SH-SY5Y (cell line): ENCODE measurements at regions not wholly inside any gene's neighbourhood (a gene's known extent, or its start where the extent isn't known, plus 50 kb on each side); places are given as distances from the start of the nearest gene placed in this dataset.

ENCODE experiments used
- GATA2 ChIP-seq: IDR thresholded peaks from 2 replicates; pipeline ENCODE4 v1.6.1; 2011; ENCODE audit warnings: mild to moderate bottlenecking, low read depth, low read length
- GATA3 ChIP-seq: IDR thresholded peaks from 2 replicates; pipeline ENCODE4 v1.6.1; 2011; ENCODE audit warnings: low read depth, mild to moderate bottlenecking, low read length, moderate library complexity

DNA sequence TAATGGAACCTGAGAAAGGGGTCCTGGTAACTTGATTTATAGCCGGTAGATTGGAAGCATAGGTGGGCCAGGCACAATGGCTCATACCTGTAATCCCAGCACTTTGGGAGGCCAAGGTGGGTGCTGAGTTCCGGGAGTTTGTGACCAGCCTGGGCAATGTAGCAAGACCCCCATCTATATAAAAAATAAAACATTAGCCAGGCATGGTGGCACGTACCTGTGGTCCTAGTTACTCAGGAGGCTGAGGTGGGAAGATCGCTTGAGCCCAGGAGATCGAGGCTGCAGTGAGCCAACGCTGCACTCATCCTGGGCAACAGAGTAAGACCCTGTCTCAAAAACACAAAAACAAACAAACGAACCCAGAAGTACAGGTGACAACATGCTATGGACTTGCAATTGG is 76.5 kb downstream of the ZNF281 start:
- TF ChIP-seq GATA3 (no peak), GATA2 (no peak)

DNA sequence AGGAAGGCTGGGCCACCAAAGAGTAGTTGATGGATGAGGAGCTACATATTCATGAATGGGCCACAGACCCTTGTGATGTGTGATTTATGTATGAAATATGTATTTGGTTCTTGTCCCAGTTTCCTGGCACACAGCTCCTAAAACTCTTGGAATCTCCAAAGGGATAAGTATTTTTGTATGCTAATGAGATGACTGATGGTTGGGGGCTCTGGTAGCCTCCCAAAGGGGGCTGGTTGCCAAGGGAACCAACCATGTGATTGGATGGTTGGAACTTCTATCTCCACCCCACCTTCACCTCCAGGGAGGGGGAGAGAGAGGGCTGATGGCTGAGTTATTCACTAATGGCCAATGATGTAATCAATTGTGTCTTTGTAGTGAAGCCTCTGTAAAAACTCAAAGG is 77.1 kb downstream of the ZNF281 start:
- TF ChIP-seq GATA2, result no peak
- TF ChIP-seq GATA3, result no peak

DNA sequence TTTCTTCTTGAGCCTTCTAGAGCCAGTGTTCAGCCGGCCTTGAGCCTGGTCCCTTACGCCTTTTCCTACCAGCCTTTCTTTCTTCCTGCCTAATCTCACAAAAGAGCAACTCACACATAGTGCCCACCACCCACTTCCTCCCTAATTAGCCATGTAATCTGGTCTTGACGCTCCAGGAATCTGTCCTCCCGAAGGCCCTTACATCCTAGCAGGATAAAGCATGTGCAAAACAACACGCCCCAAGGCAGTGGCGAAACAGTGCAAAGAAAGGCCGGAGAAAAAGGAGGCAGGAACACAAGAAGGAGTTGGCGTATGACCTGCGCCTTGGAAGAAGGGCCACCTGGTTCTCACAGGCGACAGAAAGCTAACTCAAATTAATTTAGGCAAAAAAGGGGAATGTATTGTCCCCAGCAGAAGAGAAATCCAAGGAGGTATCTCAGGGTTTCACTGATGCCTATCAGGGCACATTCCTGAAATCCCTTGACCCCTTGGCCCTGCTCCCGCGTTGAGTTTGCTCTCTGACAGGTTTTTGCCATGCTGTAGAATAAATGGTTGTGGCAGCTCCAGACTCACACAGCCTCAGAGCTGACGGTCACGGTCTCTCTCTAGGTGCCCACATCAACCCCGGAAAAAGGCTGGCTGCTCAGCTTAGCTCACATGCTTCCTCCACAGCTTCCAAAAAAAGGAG is 79.0 kb downstream of the ZNF281 start:
- TF ChIP-seq GATA2 (no peak), GATA3 (no peak)

DNA sequence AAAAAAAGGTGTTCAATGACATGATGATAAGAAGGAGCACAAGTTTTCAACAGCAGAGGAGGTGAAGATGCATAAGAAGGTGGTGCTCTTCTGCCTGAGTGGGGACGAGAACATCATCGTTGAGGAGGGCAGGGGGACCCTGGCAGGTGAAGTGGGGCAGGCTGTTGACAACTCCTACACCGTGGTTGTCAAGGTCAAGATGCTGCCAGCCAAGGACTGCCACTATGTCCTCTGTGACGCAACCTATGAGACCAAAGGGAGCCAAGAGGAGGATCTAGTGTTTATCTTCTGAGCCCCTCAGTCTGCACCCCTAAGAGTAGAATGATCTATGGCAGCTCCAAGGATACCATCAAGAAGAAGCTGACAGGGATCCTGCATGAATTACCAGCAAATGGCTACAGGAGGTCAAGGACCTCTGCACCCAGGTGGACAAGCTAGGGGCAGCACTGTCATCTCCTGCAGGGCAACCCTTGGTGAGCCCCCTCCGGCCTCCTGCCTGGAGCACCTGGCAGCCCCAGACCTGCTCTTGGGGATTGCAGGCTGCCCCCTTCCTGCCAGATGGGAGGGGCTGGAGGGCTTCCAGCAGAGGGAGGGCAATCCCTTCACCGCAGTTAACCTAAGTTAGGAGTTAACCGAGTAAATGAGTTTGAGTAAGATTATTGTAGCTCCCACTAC is 80.5 kb downstream of the ZNF281 start:
- TF ChIP-seq GATA3, result no peak
- no peak for TF ChIP-seq GATA2

DNA sequence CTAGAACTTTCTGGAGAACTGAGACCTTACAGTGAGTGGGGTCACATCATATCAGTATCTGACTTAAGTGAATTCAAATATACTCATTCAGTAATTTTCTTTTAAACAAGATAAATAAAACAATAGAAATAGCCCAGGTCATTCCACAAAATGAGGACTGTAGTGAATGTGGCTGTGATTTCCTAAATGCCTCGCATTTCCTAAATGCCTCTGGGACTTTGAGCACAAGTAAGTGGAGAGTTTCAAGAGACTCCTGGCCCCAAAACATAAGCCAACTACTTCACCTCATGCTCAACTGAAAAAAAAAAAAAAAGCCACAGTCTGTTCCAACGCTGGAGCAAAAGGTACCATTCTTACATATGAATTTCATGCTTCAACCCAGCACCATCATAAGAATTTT is 81.5 kb downstream of the ZNF281 start:
- TF ChIP-seq GATA2, result no peak
- no peak for TF ChIP-seq GATA3

DNA sequence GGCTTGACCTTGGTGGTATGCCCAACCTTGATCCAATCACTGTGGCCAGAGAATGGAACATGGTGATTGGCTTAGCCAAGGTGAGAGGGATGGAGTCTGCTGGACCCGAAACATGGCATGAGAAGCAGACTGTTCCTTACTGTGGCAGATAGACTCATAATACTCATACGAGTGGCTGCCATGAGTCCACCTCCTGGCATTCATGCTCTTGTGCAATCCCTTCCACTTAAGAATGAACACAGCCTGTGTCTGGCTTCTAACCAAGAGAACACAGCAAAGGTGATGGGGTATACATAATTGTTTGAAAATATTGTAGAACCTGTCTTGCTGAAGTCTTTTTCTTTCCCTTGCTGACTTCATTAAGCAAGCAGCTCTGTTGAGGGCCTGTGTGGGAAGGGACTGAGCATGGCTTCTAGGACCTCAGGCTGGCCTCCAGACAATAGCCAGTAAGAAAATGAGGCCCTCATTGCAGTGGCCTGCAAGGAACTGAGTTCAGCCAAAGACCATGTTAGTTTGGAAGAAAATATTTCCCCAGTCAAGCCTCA is 85.9 kb downstream of the ZNF281 start:
- TF ChIP-seq GATA2 (no peak), GATA3 (no peak)

DNA sequence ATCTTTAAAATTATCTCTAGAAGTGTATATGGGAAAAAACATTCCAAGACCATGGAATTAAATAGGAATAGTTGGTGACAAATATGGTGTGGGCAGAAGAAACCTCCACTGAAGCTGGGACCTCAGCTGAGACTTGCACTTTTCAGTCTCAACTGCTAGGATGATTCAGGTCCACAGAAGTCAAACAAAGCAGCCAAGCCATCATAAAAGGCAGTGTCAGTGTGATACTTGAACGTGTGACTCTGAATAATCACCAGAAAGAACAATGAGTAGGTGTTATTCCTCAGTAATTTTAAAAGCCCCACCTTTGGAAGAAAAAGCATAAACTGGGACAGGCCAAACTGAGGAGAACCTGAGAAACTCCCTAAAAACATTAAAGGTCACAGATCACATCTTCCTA is 90.7 kb downstream of the ZNF281 start:
- TF ChIP-seq GATA2, result no peak
- TF ChIP-seq GATA3, result no peak

DNA sequence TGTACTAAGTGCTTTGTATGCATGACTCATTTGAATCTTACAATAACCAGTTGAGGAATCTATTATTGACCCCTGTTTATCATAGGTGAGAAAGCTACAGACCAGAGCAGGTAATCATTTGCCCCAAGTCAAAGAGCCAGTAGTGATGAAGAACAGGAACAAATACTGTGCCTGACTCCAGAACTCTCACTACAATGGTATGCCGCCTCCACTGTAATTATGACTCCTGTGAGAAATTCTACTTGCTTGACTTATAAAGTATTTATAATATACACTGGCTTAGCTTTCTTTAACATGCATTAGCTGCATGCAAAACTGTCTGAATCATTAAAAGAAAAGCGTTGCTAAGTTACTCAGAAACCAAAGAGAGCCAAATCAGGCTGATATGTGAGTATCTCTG is 92.6 kb downstream of the ZNF281 start:
- TF ChIP-seq GATA2 (no peak), GATA3 (no peak)

DNA sequence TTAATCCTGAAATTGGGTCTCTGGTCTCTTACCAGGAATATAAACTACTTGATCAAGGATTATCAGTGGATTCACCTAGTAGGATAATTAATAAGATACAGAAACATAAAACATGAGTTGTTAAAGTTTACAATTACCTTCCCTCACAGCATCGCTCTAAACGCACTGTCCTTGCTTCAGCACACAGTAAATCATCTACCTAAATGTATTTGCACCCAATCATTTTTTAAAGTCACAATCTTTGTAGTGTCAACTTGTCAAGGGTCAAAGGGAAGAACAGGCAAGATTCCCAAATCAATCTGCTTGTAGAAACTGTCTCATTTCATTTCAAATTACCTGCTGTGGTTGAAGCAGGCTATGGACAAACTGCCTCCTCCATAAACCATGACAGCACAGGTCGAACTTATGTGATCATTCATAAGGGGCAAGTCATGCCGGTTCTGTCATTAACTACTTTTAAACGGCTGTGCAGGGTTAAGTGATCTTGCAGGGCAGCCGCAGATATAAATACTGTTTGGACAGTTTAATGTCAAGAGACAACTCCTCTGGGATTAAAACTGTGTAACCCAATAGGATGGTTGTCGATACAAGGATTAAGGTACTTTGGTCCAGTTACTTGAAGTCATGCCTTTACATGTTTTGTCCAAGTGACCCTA is 93.6 kb downstream of the ZNF281 start:
- TF ChIP-seq GATA2 (no peak), GATA3 (no peak)

DNA sequence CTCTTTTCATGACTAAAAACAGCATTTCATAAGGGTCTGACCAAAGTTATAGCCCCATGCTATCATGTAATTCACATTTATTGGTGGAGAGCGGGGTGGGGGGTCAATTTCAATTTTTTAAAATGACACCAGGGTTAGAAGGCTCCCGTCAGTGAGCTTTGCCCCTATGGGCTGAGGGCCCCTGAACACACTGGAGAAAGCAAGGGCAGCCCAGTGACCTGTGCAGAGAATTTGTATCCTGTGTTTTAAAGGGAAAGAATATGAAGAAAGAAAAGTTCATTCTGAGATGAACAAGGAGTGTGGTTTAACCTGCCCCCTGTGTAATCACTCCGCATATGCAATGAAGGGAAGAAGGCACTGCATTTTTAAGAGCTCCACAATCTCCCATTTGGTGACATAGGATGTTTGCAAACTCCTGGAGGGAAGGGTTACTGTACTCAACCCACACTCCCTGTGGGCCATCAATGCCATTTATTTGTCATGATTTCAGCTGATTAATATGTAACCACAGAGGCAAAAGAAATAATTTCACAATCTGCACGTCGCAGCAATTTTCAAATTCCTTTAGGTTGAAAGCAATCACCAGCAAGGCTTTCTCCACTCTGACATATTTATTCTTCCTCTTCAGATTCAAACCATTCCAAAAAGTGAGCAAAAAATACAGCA is 95.6 kb downstream of the ZNF281 start:
- TF ChIP-seq GATA2 (no peak), GATA3 (no peak)

DNA sequence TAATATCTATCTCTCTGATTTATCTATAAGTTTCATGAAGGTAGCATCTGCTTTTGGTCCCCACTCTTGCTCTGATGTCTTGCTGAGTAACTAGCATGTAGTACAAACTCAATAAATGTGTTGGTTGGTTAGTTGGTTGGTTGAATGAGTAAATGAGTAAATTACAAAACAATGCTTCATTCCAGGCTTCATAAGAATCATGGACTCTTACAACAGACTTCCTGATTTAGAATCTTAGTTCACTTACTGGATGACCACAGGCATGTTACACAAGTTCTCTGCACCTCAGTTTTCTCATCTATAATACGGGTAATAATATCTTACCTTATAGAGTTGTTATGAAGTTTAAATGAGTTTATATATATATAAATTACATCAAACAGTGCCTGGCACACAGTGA is 98.6 kb downstream of the ZNF281 start:
- TF ChIP-seq GATA2, result no peak
- TF ChIP-seq GATA3, result no peak

DNA sequence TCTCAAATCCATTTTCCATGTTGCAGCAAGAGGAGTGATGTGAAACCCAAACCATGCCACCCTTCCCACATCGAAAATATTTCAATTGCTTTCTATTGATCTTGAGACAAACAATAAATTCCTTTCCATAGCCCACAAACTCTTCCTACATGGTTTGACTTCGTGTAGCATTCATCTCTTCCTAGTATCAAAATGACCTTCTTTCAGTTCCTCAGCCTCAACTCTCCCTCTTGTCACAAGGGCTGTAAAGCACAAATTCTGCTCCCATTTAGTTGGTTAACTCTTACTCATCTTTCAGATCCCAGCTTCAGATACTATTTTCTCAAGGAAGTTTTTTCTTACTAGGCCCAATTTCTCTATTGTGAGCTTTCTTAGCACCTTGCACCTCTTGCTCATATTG is 99.0 kb downstream of the ZNF281 start:
- no peak for TF ChIP-seq GATA3
- TF ChIP-seq GATA2, result no peak

DNA sequence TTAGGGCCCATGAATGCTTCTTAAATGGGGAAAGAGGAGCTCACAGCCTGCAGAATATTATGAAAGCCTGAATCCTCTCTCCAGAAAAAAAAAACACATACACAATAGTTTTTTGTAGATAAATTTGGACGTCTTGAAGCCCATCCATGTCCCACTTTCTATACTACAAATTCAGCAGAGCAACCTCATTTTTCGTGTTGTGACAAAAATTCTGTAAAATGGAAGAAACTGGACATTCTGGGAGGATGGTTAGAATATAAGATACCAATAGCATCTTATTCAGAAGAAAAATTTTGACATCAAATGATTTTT is 102.1 kb downstream of the ZNF281 start:
- no peak for TF ChIP-seq GATA3
- no peak for TF ChIP-seq GATA2
